Naive thymus-derived CD4-positive, alpha-beta T cell (primary cell): ENCODE measurements at regions not wholly inside any gene's neighbourhood (a gene's known extent, or its start where the extent isn't known, plus 50 kb on each side); places are given as distances from the start of the nearest gene placed in this dataset.

Source experiments
- ATAC-seq: fragments of 150-1000 bp; cut with Tn5 transposase; 2 replicates; pipeline ENCODE4 v1.10.0; 2021; ENCODE audit warnings: mild to moderate bottlenecking, moderate library complexity
- CTCF ChIA-PET: fragments of 350-600 bp; sonication (Branson Sonifier 250); formaldehyde crosslinking; loops from one replicate; lab custom pipeline; 2021; ENCODE audit warnings: antibody characterized with exemption; lab: Charles Lee
- POLR2A ChIA-PET: fragments of 350-600 bp; sonication (Branson Sonifier 250); formaldehyde crosslinking; loops from one replicate; lab custom pipeline; 2021; ENCODE audit warnings: antibody characterized with exemption, inconsistent platforms; lab: Charles Lee
- DNase-seq, 9 donors: peaks; one replicate each; pipeline versions ENCODE4 v3.0.0 to v3.0.0-alpha.2; 2020 to 2022; ENCODE audit warnings: mixed read lengths in 1 of 9
- H3K27ac ChIP-seq: one replicate; pipeline ENCODE4 v1.7.0; 2013; ENCODE audit warnings: mild to moderate bottlenecking, low read depth, low read length, moderate library complexity
- H3K27me3 ChIP-seq, 2 donors: one replicate each; pipeline ENCODE4 v1.7.0; 2013; ENCODE audit warnings: low read length in 2 of 2, mild to moderate bottlenecking in 2 of 2, moderate library complexity in 2 of 2; ENCODE audit not compliant: control insufficient read depth in 2 of 2, insufficient read depth in 2 of 2
- H3K36me3 ChIP-seq, 3 experiments: 1 replicate in 2 of 3; 2 replicates in 1 of 3; pipeline ENCODE4 v1.7.0; 2013; ENCODE audit warnings: low read length in 3 of 3, mild to moderate bottlenecking in 3 of 3, moderate library complexity in 1 of 3; ENCODE audit not compliant: insufficient read depth in 3 of 3, control insufficient read depth in 2 of 3
- H3K4me1 ChIP-seq, 2 donors: one replicate each; pipeline ENCODE4 v1.7.0; 2013; ENCODE audit warnings: low read length in 2 of 2, mild to moderate bottlenecking in 2 of 2, moderate library complexity in 1 of 2; ENCODE audit not compliant: control insufficient read depth in 2 of 2, insufficient read depth in 2 of 2
- H3K4me3 ChIP-seq: 2 replicates; pipeline ENCODE4 v1.7.0; 2013; ENCODE audit warnings: mild to moderate bottlenecking, low read length
- H3K9me3 ChIP-seq, 3 experiments: 1 replicate in 2 of 3; 2 replicates in 1 of 3; pipeline ENCODE4 v1.7.0; 2013; ENCODE audit warnings: low read length in 3 of 3; ENCODE audit not compliant: control insufficient read depth in 2 of 3
- H3K27ac Mint-ChIP-seq, 9 donors: one replicate each; pipeline ENCODE4 v1.8.0; 2020 to 2022; ENCODE audit warnings: mixed read lengths in 9 of 9, mild to moderate bottlenecking in 8 of 9, moderate library complexity in 5 of 9, inconsistent platforms in 2 of 9
- H3K27me3 Mint-ChIP-seq, 5 donors: one replicate each; pipeline ENCODE4 v1.8.0; 2021 to 2022; ENCODE audit warnings: mixed read lengths in 5 of 5, mild to moderate bottlenecking in 1 of 5
- H3K36me3 Mint-ChIP-seq, 5 donors: one replicate each; pipeline ENCODE4 v1.8.0; 2020 to 2022; ENCODE audit warnings: mixed read lengths in 5 of 5, mild to moderate bottlenecking in 3 of 5, inconsistent platforms in 1 of 5
- H3K4me1 Mint-ChIP-seq, 7 donors: one replicate each; pipeline ENCODE4 v1.8.0; 2020 to 2022; ENCODE audit warnings: mixed read lengths in 7 of 7, mild to moderate bottlenecking in 3 of 7, inconsistent platforms in 1 of 7
- H3K4me3 Mint-ChIP-seq, 10 donors: one replicate each; pipeline ENCODE4 v1.8.0; 2020 to 2022; ENCODE audit warnings: mild to moderate bottlenecking in 10 of 10, mixed read lengths in 10 of 10, moderate library complexity in 6 of 10, inconsistent platforms in 2 of 10
- H3K9me3 Mint-ChIP-seq, 11 donors: one replicate each; pipeline ENCODE4 v1.8.0; 2020 to 2022; ENCODE audit warnings: mixed read lengths in 11 of 11, mild to moderate bottlenecking in 4 of 11, inconsistent platforms in 1 of 11, moderate library complexity in 1 of 11
- intact Hi-C, 2 donors: fragments of 100-400 bp; cut with micrococcal nuclease; formaldehyde crosslinking; loops; one replicate each; pipeline ENCODE4 v1.15.1; 2023

DNA sequence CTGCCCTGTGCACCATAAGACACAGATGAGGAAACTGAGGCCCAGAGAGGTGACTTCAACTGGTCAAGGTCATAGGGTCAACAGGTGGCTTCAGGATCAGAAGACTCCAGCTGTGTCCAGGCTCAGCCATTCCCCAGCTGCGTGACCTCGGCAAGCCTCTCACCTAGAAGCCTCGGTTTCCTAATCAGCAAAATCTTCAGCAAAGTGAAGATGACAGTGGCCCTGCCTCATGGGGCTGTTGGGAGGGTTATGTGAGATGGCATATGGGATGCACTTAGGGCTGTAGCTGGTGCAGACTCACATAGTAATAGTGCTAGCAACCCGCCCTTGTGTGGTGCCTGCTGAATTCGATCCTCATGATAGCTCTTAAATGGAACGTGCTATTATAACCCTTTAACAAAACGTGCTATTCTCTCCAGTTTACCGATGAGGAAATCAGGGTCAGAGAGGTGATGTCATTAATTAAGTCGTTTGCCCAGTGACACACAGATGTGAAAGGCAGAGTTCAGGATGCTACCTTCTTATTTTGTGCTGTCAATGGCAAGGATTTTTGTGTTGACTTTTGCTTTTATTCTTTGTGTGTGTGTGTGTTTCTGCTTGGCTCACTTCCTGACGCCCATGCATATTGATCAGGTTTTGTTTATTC lies 472.9 kb downstream of the MATN1 start:
- DNase-seq, result no peak
- Mint-ChIP-seq H3K27ac (no peak overlapping the region), H3K4me3 (no peak overlapping the region), H3K36me3 (no peaks in the 10 kb centered on the region), H3K4me1 (no peaks in the 10 kb centered on the region), H3K27me3 (peaks cover 0 to 29% (median 5%) of the 10 kb centered on the region in 5 donors), H3K9me3 (no peaks in the 10 kb centered on the region)
- no peaks in the 10 kb centered on the region for H3K4me1 ChIP-seq
- H3K9me3 ChIP-seq, result no peaks in the 10 kb centered on the region
- ChIA-PET POLR2A (no interaction called here), CTCF (no interaction called here)
- H3K4me3 ChIP-seq, result no peak overlapping the region
- H3K27ac ChIP-seq, result no peak overlapping the region
- ATAC-seq, result no peak
- intact Hi-C loops, result no loop called here
- no peaks in the 10 kb centered on the region for H3K27me3 ChIP-seq
- H3K36me3 ChIP-seq, result no peaks in the 10 kb centered on the region

DNA sequence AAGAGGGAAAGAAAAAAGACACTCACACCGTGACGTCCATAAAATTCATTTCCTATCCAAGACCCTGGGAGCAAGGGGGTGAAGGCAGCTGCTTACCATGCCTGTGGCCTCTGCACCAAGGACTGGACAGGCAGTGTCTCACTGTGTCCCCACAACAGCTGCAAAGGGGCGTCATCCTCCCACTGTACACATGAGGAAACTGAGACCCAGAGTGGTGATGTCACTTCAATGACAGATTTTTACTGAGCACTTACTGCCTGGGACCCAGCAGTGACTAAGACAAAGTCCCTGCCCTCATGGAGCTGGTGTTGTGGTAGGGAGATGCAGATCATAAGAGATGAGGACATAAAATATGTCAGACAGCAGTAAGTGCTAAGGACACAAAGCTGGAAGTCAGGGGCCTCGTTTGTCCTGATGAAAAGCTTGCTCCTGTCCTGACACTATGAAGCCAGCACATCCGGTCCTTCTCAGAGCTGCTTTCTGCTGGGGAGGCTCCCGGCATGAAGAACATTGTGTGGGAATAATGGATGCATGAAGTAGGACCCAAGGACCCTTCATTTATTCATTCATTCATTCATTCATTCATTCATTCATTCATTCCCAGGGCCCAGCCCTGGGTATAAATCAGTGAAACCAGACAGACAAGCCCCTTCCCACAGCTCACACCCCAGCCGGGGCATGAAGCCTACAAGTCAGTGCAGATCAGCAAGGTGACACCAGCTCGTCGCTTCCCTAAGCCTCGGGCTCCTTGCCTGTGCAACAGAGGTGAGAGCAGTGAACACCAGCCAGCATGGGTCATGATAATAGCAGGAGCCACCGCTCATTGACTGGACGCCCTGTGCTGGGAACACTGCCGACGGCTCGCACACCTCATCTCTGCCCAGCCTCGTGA lies 473.7 kb downstream of the MATN1 start:
- no peak overlapping the region for H3K4me3 ChIP-seq
- intact Hi-C loops, result no loop called here
- H3K27me3 ChIP-seq, result no peaks in the 10 kb centered on the region
- DNase-seq (no peak), ATAC-seq (no peak)
- ChIA-PET POLR2A (no interaction called here), CTCF (no interaction called here)
- Mint-ChIP-seq H3K4me1 (no peaks in the 10 kb centered on the region), H3K4me3 (no peak overlapping the region), H3K36me3 (no peaks in the 10 kb centered on the region), H3K9me3 (no peaks in the 10 kb centered on the region), H3K27me3 (peaks cover 0 to 27% (median 5%) of the 10 kb centered on the region in 5 donors), H3K27ac (no peak overlapping the region)
- no peaks in the 10 kb centered on the region for H3K36me3 ChIP-seq
- no peaks in the 10 kb centered on the region for H3K4me1 ChIP-seq
- no peaks in the 10 kb centered on the region for H3K9me3 ChIP-seq
- H3K27ac ChIP-seq, result no peak overlapping the region

DNA sequence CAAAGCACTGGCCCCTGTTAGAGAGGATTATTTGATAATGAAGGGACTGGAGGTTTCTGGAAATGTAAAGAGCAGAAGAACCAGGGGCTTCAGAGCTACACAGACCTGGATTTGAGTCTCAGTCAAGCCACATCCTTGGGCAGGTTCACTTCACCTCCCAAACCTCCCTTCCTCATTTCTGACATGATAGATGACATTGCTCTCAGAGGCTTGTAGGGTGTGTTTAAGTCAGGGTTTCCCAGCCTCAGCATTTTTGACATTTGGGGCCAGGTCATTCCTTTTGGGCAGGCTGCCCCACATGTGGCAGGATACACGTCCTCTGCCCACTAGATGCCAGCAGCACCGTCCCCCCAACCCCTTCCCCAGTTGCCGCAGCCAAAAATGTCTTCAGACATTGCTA lies 474.6 kb downstream of the MATN1 start:
- Mint-ChIP-seq H3K27me3 (peaks cover 0 to 29% (median 12%) of the 10 kb centered on the region in 5 donors), H3K4me3 (no peak overlapping the region), H3K4me1 (no peaks in the 10 kb centered on the region), H3K27ac (no peak overlapping the region), H3K36me3 (no peaks in the 10 kb centered on the region), H3K9me3 (no peaks in the 10 kb centered on the region)
- DNase-seq, result no peak
- Histone ChIP-seq H3K36me3 (no peaks in the 10 kb centered on the region), H3K27me3 (no peaks in the 10 kb centered on the region), H3K9me3 (no peaks in the 10 kb centered on the region), H3K4me1 (no peaks in the 10 kb centered on the region), H3K27ac (no peak overlapping the region), H3K4me3 (no peak overlapping the region)
- POLR2A ChIA-PET, result no interaction called here
- CTCF ChIA-PET, result no interaction called here
- intact Hi-C loops, result no loop called here
- no peak for ATAC-seq

DNA sequence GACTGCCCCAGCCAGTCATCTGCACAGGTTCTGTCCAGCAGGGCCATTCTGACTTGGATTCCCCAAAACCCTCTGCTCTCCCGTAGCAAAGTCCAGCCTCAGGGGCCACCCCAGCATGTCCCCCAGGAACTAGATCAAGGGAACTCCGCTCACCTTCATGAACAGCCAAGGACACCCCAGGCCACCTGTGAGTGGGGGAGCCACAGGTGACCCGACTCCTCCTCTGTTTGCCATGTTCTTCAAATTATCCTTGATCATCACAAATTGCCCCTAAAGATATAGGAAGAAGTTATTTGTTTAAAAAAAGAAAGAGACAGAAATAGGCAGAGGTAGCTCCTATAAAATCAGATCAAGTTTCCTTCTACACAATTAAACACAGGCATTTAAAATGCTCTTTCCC lies 475.0 kb downstream of the MATN1 start:
- no peaks in the 10 kb centered on the region for H3K27me3 ChIP-seq
- H3K27ac Mint-ChIP-seq, result no peak overlapping the region
- H3K4me1 ChIP-seq, result no peaks in the 10 kb centered on the region
- H3K27me3 Mint-ChIP-seq, result peaks cover 0 to 26% (median 12%) of the 10 kb centered on the region in 5 donors
- DNase-seq, result no peak
- CTCF ChIA-PET, result no interaction called here
- H3K9me3 Mint-ChIP-seq, result no peaks in the 10 kb centered on the region
- H3K4me1 Mint-ChIP-seq, result no peaks in the 10 kb centered on the region
- no peaks in the 10 kb centered on the region for H3K9me3 ChIP-seq
- H3K27ac ChIP-seq, result no peak overlapping the region
- POLR2A ChIA-PET, result no interaction called here
- intact Hi-C loops, result no loop called here
- no peak for ATAC-seq
- H3K36me3 Mint-ChIP-seq, result no peaks in the 10 kb centered on the region
- H3K4me3 Mint-ChIP-seq, result no peak overlapping the region
- H3K4me3 ChIP-seq, result no peak overlapping the region
- H3K36me3 ChIP-seq, result no peaks in the 10 kb centered on the region

DNA sequence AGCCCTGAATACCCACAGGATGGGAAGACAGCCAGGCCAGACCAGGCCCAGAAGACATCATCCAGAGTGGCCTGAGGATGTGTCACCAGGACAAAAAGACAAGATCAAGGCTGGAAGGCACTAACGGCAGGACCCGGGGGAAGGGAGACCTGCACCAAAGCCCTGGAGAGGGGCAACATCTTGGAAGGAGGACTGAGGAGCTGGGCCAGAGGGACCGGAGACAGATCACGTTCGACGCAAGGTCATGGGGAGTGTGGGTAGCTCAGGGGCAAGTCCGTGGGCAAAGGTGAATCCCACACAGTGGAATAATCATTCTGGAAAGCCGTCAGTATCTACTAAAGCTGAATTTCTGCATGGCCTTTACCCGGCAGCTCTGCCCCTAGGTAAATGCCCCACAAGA lies 478.6 kb downstream of the MATN1 start:
- intact Hi-C loops, result no loop called here
- Histone ChIP-seq H3K36me3 (no peaks in the 10 kb centered on the region), H3K9me3 (no peaks in the 10 kb centered on the region), H3K27ac (no peak overlapping the region), H3K27me3 (no peaks in the 10 kb centered on the region), H3K4me3 (no peak overlapping the region), H3K4me1 (no peaks in the 10 kb centered on the region)
- ChIA-PET CTCF (no interaction called here), POLR2A (no interaction called here)
- no peak for DNase-seq
- H3K27me3 Mint-ChIP-seq, result peaks cover 13 to 35% (median 20%) of the 10 kb centered on the region in 5 donors
- H3K36me3 Mint-ChIP-seq, result no peaks in the 10 kb centered on the region
- H3K4me3 Mint-ChIP-seq, result no peak overlapping the region
- peaks cover 0 to 6% (median 0%) of the 10 kb centered on the region in 11 donors for H3K9me3 Mint-ChIP-seq
- no peak overlapping the region for H3K27ac Mint-ChIP-seq
- ATAC-seq, result no peak
- no peaks in the 10 kb centered on the region for H3K4me1 Mint-ChIP-seq

DNA sequence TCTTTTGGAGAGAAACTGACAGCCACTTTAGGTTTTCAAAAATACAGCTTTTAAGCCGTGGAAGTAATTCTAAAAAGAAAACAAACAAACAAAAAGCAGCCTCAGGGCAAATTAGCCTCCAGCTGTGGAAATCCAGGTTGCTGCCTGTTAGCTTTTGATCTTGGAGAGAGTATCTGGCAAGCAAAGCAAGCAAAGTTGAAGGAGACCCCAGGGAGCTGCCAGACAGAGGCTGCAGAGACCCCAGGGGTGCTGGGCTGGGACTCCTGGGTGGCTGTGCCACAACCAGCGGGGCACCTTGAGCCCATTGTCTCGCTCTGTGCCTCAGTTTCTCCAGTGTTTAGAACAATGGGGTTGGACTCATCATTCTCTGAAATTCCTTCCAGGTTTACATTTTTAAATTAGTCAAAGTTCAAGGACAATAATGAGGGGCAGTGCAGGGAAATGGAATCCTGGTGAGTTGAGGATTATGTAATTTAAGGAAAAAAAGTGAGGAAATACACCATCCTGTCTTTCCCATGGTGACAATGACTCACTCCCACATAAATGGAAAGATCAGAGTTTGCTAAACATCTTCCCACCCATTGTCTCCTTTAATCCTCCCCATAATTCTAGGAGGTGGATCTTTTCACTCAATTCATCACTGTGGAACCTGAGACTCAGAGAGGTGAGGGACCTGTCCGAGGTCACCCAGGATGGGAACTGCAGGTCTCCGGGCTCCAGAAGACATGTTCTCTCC lies 480.5 kb downstream of the MATN1 start:
- DNase-seq (no peak), ATAC-seq (no peak)
- Mint-ChIP-seq H3K27me3 (peaks cover 13 to 41% (median 26%) of the 10 kb centered on the region in 5 donors), H3K27ac (no peak overlapping the region), H3K4me1 (no peaks in the 10 kb centered on the region), H3K4me3 (no peak overlapping the region), H3K9me3 (peaks cover 0 to 20% (median 5%) of the 10 kb centered on the region in 11 donors), H3K36me3 (peaks cover 0 to 6% (median 0%) of the 10 kb centered on the region in 5 donors)
- Histone ChIP-seq H3K27ac (no peak overlapping the region), H3K36me3 (no peaks in the 10 kb centered on the region), H3K9me3 (no peaks in the 10 kb centered on the region), H3K4me1 (no peaks in the 10 kb centered on the region), H3K27me3 (no peaks in the 10 kb centered on the region), H3K4me3 (no peak overlapping the region)
- POLR2A ChIA-PET, result no interaction called here
- intact Hi-C loops, result no loop called here
- CTCF ChIA-PET, result no interaction called here
